DOHH2 (cell line): ENCODE measurements at regions not wholly inside any gene's neighbourhood (a gene's known extent, or its start where the extent isn't known, plus 50 kb on each side); places are given as distances from the start of the nearest gene placed in this dataset.

Source experiments
- CTCF ChIP-seq: fragments of 200-600 bp; sonication (generic); IDR thresholded peaks from one replicate; pipeline ENCODE4 v1.5.1; 2014; ENCODE audit warnings: antibody characterized with exemption, mild to moderate bottlenecking, low read depth, low read length; ENCODE audit not compliant: poor library complexity, severe bottlenecking
- EZH2phosphoT487 ChIP-seq: fragments of 200-600 bp; sonication (generic); IDR thresholded peaks from 2 replicates; pipeline ENCODE4 v1.6.1; 2017; ENCODE audit warnings: borderline replicate concordance, mild to moderate bottlenecking, antibody characterized with exemption, low read length, moderate library complexity, mixed read lengths

GRCh38 chr19:7418596-7418995, 69.9 kb downstream of the ARHGEF18 start:
- no peak for TF ChIP-seq CTCF
- TF ChIP-seq EZH2phosphoT487: no peak
